ENCODE measurements at regions not wholly inside any gene's neighbourhood (a gene's known extent, or its start where the extent isn't known, plus 50 kb on each side); places are given as distances from the start of the nearest gene placed in this dataset.

GRCh38 chr15:91765660-91766059 is 87.8 kb upstream of the SLCO3A1 start:
- H3K36me3 ChIP-seq (ENCODE audit: control insufficient read depth, insufficient read depth, low read length): no peaks in the 10 kb centered on the region
- H3K9me3 ChIP-seq (replicated peaks; ENCODE audit: control insufficient read depth, insufficient read depth, low read depth, low read length): no peaks in the 10 kb centered on the region
- H3K9me1 ChIP-seq (ENCODE audit: control insufficient read depth, insufficient read depth, low read length): peaks cover 3% of the 10 kb centered on the region
- no peaks in the 10 kb centered on the region; a peak in 2 of 5 replicates for H3K27me3 ChIP-seq (ENCODE audit: control insufficient read depth in 2 of 2, insufficient read depth in 2 of 2, low read length in 2 of 2)
- DNase-seq (ENCODE audit: extremely low read depth in 1 of 4, low spot score in 3 of 4) (no peak), ATAC-seq (no peak), FAIRE-seq (no peak)
- no peak overlapping the region for H2AFZ ChIP-seq (ENCODE audit: low read depth, low read length)
- in situ Hi-C loops (cut with MboI) (no loop called here), intact Hi-C loops (cut with micrococcal nuclease) (no loop called here)
- H3K27ac ChIP-seq (ENCODE audit: extremely low read depth, low read depth, low read length): no peak overlapping the region
- ChIA-PET POLR2A (no interaction called here), CTCF (ENCODE audit: low intra/inter-chr PET ratio) (no interaction called here)
- no peak overlapping the region for H3K4me2 ChIP-seq (ENCODE audit: insufficient read depth, low read length)
- BruUV-seq (replicated peaks): no TSS peak
- H3K4me1 ChIP-seq (replicated peaks in 1 of 2; ENCODE audit: control insufficient read depth in 2 of 2, insufficient read depth in 2 of 2, low read length in 2 of 2): no peaks in the 10 kb centered on the region
- WGBS (ENCODE audit: insufficient coverage, low coverage, missing lambda C conversion rate): 0% methylated on average over 3 of the region's 3 CpGs
- no peaks in the 10 kb centered on the region for H3K79me2 ChIP-seq (ENCODE audit: control insufficient read depth, insufficient read depth, low read length)
- H4K20me1 ChIP-seq (replicated peaks; ENCODE audit: control insufficient read depth, insufficient read depth, low read length): no peaks in the 10 kb centered on the region
- no peak overlapping the region for H3K9ac ChIP-seq (ENCODE audit: insufficient read depth in 1 of 2, low read depth in 2 of 2, low read length in 2 of 2)
- H3K4me3 ChIP-seq: no peak overlapping the region
- TF ChIP-seq TSHZ1 (CRISPR knock-in tag; IDR thresholded peaks at IDR 0.05) (no peak), KLF16 (IDR thresholded peaks at IDR 0.05) (no peak), ZC3H11A (IDR thresholded peaks at IDR 0.05; ENCODE audit: low read depth, low read length) (no peak), ZNF76 (CRISPR knock-in tag; IDR thresholded peaks at IDR 0.05; ENCODE audit: borderline replicate concordance) (no peak), PRPF4 (IDR thresholded peaks at IDR 0.05; ENCODE audit: insufficient read depth, low read depth, low read length, poor library complexity, severe bottlenecking) (no peak), RBM25 (IDR thresholded peaks at IDR 0.05; ENCODE audit: low read depth, low read length, severe bottlenecking) (no peak), MTA3 (IDR thresholded peaks at IDR 0.05; ENCODE audit: borderline replicate concordance) (no peak), NFYB (IDR thresholded peaks at IDR 0.05; ENCODE audit: extremely low read depth, insufficient read length) (peak; percentile 54), RB1 (IDR thresholded peaks at IDR 0.05; ENCODE audit: low read depth) (no peak), NR2C1 (IDR thresholded peaks at IDR 0.05) (no peak), NR2C1 (tag; IDR thresholded peaks at IDR 0.05) (no peak), E2F3 (CRISPR knock-in tag; IDR thresholded peaks at IDR 0.05) (no peak), ZNF354B (CRISPR knock-in tag; IDR thresholded peaks at IDR 0.05) (no peak), KDM2B (CRISPR knock-in tag; IDR thresholded peaks at IDR 0.05) (no peak), USF2 (CRISPR knock-in tag; IDR thresholded peaks at IDR 0.05) (peak; percentile 16; the same call in 1 of the 2 replicates), PHB2 (IDR thresholded peaks at IDR 0.05; ENCODE audit: low read depth) (no peak), HMBOX1 (IDR thresholded peaks at IDR 0.05) (no peak), RBM34 (IDR thresholded peaks at IDR 0.05; ENCODE audit: borderline replicate concordance, insufficient read depth, low read length) (no peak), POLR2B (IDR thresholded peaks at IDR 0.05; ENCODE audit: low read depth, partially characterized antibody) (no peak)
- TF ChIP-seq, protein P1, sequence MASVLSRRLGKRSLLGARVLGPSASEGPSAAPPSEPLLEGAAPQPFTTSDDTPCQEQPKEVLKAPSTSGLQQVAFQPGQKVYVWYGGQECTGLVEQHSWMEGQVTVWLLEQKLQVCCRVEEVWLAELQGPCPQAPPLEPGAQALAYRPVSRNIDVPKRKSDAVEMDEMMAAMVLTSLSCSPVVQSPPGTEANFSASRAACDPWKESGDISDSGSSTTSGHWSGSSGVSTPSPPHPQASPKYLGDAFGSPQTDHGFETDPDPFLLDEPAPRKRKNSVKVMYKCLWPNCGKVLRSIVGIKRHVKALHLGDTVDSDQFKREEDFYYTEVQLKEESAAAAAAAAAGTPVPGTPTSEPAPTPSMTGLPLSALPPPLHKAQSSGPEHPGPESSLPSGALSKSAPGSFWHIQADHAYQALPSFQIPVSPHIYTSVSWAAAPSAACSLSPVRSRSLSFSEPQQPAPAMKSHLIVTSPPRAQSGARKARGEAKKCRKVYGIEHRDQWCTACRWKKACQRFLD (CRISPR knock-in tag; IDR thresholded peaks at IDR 0.05): no peak
